ENCODE measurements at regions not wholly inside any gene's neighbourhood (a gene's known extent, or its start where the extent isn't known, plus 50 kb on each side); places are given as distances from the start of the nearest gene placed in this dataset.

GRCh38 chr6:916131-916530, 223.2 kb upstream of the EXOC2 start:
- Histone ChIP-seq H3K4me1 (replicated peaks) (peaks cover 14% of the 10 kb centered on the region), H3K27ac (no peak overlapping the region), H3K36me3 (no peaks in the 10 kb centered on the region), H3K4me3 (no peak overlapping the region), H3K27me3 (replicated peaks) (no peaks in the 10 kb centered on the region), H3K9me3 (replicated peaks) (peaks cover 10% of the 10 kb centered on the region)
- no peak for DNase-seq (ENCODE audit: low read depth in 1 of 2, low spot score in 2 of 2)

GRCh38 chr6:912871-913835, 220.2 kb upstream of the EXOC2 start:
- Histone ChIP-seq H3K9me3 (replicated peaks) (no peaks in the 10 kb centered on the region; the same call in 1 of the 2 replicates), H3K36me3 (no peaks in the 10 kb centered on the region), H3K4me1 (replicated peaks) (peaks cover 19% of the 10 kb centered on the region), H3K4me3 (no peak overlapping the region), H3K27me3 (replicated peaks) (no peaks in the 10 kb centered on the region), H3K27ac (no peak overlapping the region)
- DNase-seq (ENCODE audit: low read depth in 1 of 2, low spot score in 2 of 2), result peak; percentile 53 to 73

GRCh38 chr6:907928-908327, 215.0 kb upstream of the EXOC2 start:
- no peak overlapping the region for H3K4me3 ChIP-seq
- no peaks in the 10 kb centered on the region for H3K36me3 ChIP-seq
- no peak for DNase-seq (ENCODE audit: low read depth in 1 of 2, low spot score in 2 of 2)
- no peaks in the 10 kb centered on the region for H3K27me3 ChIP-seq (replicated peaks)
- peak overlapping the region; percentile 63 for H3K27ac ChIP-seq
- H3K4me1 ChIP-seq (replicated peaks), result peaks cover 56% of the 10 kb centered on the region
- no peaks in the 10 kb centered on the region for H3K9me3 ChIP-seq (replicated peaks)

DNA sequence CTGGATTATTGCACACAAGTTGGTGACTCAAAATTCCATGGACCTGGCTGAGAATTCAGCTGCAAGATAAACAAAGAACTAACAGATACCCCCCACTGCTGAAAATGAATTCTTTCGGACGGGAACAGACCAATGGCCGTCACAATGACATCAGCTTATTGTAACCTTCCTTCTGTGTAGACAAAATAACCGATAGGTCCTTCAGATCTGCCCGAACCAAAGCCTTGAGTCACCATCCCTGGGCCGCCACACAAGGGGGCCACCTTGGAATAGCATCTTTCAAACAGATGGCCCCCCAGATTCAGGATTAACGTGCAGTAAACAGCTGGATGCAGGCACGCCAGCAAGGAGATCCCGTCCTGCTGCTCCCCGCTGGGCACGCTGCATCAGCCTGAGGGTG, 214.0 kb upstream of the EXOC2 start:
- DNase-seq (ENCODE audit: low read depth in 1 of 2, low spot score in 2 of 2), result peak; percentile 97 to 99
- Histone ChIP-seq H3K27me3 (replicated peaks) (no peaks in the 10 kb centered on the region), H3K9me3 (replicated peaks) (no peaks in the 10 kb centered on the region), H3K4me1 (replicated peaks) (peaks cover 57% of the 10 kb centered on the region), H3K27ac (peak overlapping the region; percentile 94), H3K4me3 (no peak overlapping the region), H3K36me3 (no peaks in the 10 kb centered on the region)

DNA sequence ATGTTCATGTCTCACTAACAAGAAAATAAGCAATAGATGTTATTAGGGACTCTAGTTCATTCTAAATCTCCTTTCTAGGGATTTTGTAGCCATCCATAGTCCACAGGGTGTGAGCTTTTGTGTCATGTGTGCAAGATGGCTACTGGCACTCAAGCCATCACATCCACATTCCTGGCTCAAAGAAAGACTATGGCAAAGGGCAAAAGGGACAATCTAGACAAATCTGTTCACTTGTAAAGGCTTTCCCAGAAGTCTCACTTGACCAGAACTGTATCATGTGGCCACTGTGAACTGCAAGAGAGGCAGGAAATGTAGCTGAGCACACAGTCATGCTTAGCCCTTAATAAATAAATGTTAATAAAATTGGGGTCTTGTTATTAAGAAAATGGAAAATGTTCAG, 212.6 kb upstream of the EXOC2 start:
- H3K9me3 ChIP-seq (replicated peaks), result no peaks in the 10 kb centered on the region
- no peaks in the 10 kb centered on the region for H3K27me3 ChIP-seq (replicated peaks)
- no peak overlapping the region for H3K4me3 ChIP-seq
- peaks cover 70% of the 10 kb centered on the region for H3K4me1 ChIP-seq (replicated peaks)
- H3K36me3 ChIP-seq, result no peaks in the 10 kb centered on the region
- peak in 1 of 2 experiments; percentile 39 for DNase-seq (ENCODE audit: low read depth in 1 of 2, low spot score in 2 of 2)
- peak overlapping the region; percentile 33 for H3K27ac ChIP-seq

DNA sequence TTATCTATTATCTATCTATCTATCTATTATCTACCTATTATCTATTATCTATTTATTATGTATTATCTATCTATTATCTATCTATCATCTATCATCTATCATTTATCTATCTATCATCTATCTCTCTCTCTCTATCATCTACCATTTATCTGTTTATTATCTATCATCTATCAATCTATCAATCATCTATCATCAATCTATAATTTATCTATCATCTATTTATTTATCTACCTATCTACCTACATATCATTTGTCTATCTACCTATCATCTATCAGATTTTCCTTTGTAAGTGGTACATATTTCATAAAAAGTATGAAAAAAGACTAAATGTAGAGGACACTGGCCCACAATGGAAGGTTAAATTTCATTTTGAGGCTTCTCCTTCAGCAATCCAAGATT, 212.1 kb upstream of the EXOC2 start:
- H3K4me1 ChIP-seq (replicated peaks), result peaks cover 75% of the 10 kb centered on the region
- no peaks in the 10 kb centered on the region for H3K36me3 ChIP-seq

DNA sequence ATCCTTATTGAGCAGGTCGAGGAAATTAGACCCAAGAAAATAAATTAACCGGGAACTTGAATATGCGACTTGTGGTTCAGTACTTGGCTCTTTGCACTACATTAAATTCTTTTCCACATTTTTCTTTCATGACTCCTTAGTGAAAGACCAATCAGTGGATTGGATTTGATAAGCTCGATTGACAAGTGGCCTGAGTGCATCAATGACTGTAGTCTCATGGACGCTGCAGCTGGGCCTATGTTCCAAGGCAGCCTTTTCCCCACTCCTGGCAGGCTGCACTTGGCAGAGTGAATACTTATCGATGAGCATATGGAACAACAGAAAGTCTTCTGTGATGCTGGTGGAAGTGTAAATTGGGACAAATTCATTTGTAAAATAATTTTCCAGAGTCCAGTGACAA, 210.8 kb upstream of the EXOC2 start:
- peak; percentile 70 to 77 for DNase-seq (ENCODE audit: low read depth in 1 of 2, low spot score in 2 of 2)
- Histone ChIP-seq H3K27me3 (replicated peaks) (no peaks in the 10 kb centered on the region), H3K9me3 (replicated peaks) (no peaks in the 10 kb centered on the region), H3K4me1 (replicated peaks) (peaks cover 76% of the 10 kb centered on the region), H3K27ac (peak overlapping the region; percentile 78), H3K36me3 (no peaks in the 10 kb centered on the region), H3K4me3 (no peak overlapping the region)

More for the DNA sequence above, 212.1 kb upstream of the EXOC2 start:
- no peak for DNase-seq (ENCODE audit: low read depth in 1 of 2, low spot score in 2 of 2)
- H3K9me3 ChIP-seq (replicated peaks), result no peaks in the 10 kb centered on the region
- H3K27me3 ChIP-seq (replicated peaks), result no peaks in the 10 kb centered on the region
- no peak overlapping the region for H3K4me3 ChIP-seq
- H3K27ac ChIP-seq, result peak overlapping the region; percentile 33

DNA sequence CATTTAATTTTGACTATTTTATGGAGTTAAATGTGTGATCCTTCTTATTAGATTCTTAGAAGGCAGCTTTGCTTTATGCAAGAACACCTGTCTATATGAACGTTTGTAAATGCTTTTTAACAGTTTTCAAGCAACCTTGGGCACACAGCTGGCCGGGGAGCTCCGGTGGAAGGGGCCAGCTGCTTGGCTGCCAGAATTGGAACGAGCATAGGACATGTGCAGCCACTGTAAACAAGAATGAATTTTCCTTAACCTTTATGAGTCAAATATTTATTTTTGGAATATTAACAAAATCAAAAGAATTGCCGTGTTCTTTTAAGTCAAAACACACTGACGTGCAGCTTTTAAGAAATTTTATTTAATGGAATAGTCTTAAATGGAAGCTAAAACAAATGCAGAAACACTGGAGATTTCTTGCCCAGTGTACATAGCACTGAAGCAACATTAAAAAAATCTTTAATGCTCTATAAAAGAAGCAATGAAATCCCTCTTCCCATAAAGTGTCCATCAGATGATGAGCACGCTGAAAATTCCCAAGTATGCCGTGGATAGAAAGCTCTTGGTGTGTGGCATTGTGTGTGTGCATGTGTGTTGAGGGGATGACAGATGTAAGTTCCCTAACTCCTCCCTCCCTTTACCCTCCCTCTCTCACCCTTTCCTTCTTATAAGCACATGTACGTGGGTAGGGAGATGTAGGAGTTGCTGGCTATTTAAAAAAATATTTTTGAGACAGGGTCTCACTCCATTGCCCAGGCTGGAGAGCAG, 208.9 kb upstream of the EXOC2 start:
- H3K27me3 ChIP-seq (replicated peaks), result no peaks in the 10 kb centered on the region
- peak overlapping the region; percentile 78 for H3K27ac ChIP-seq
- peak; percentile 72 to 88 for DNase-seq (ENCODE audit: low read depth in 1 of 2, low spot score in 2 of 2)
- no peaks in the 10 kb centered on the region for H3K36me3 ChIP-seq
- no peaks in the 10 kb centered on the region for H3K9me3 ChIP-seq (replicated peaks)
- peaks cover 59% of the 10 kb centered on the region for H3K4me1 ChIP-seq (replicated peaks)
- no peak overlapping the region for H3K4me3 ChIP-seq

GRCh38 chr6:900716-901605, 208.0 kb upstream of the EXOC2 start:
- H3K4me3 ChIP-seq, result peak overlapping the region; percentile 4; the same call in 1 of the 2 replicates
- peaks cover 56% of the 10 kb centered on the region for H3K4me1 ChIP-seq (replicated peaks)
- no peaks in the 10 kb centered on the region for H3K27me3 ChIP-seq (replicated peaks)
- peak overlapping the region; percentile 78 for H3K27ac ChIP-seq
- no peaks in the 10 kb centered on the region for H3K36me3 ChIP-seq
- H3K9me3 ChIP-seq (replicated peaks), result no peaks in the 10 kb centered on the region
- peak; percentile 56 to 82 for DNase-seq (ENCODE audit: low read depth in 1 of 2, low spot score in 2 of 2)

- no peak for DNase-seq (ENCODE audit: low read depth in 1 of 2, low spot score in 2 of 2)
- Histone ChIP-seq H3K27me3 (replicated peaks) (no peaks in the 10 kb centered on the region), H3K9me3 (replicated peaks) (no peaks in the 10 kb centered on the region), H3K4me1 (replicated peaks) (peaks cover 32% of the 10 kb centered on the region), H3K27ac (no peak overlapping the region), H3K36me3 (no peaks in the 10 kb centered on the region), H3K4me3 (no peak overlapping the region)
Measured at GRCh38 chr6:897528-898207, 204.7 kb upstream of the EXOC2 start.

DNA sequence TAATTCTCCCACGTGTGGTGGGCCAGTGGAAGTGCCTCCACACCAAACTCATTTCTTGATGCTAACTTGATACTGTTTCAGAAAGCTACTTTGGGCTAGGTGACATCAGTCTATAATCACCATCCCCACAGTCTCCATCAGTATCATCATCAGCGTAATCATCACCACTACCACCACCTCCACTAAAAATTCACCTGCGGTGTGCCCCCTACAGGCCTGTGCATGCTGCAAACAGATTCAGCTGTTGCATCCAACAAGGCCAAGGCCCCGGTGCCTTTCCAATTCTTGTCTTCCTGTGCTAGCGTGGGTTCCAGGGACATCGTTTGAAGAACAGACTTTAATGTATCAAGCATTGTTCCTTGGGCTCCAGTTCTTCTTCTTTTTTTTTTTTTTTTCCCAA, 201.3 kb upstream of the EXOC2 start:
- no peak for DNase-seq (ENCODE audit: low read depth in 1 of 2, low spot score in 2 of 2)
- no peaks in the 10 kb centered on the region for H3K9me3 ChIP-seq (replicated peaks)
- H3K27ac ChIP-seq, result no peak overlapping the region
- H3K27me3 ChIP-seq (replicated peaks), result no peaks in the 10 kb centered on the region
- no peak overlapping the region for H3K4me3 ChIP-seq
- 0 out of 2 replicates have a peak, but pooled peaks cover 7% of the 10 kb centered on the region for H3K4me1 ChIP-seq (replicated peaks)
- no peaks in the 10 kb centered on the region for H3K36me3 ChIP-seq

DNA sequence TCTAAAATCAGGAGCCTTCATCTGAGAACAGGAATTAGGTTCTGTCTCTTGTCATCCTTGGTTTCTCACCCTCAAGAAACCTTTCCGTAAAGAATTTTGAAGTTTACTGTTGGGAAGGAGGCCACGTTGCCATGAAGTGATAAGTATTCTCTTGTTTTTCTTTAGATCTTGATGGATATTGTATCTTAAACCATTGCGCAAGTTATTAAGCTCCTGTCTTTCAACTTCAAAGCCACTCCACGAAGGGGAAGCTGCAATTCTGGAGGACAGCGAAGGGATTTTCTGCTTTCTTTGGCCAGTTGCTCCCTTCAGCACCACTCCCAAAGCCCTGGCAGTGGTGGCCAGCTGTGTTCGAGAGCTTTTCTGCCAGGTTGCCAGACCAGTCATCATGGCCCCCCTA, 198.1 kb upstream of the EXOC2 start:
- no peaks in the 10 kb centered on the region for H3K9me3 ChIP-seq (replicated peaks)
- 0 out of 2 replicates have a peak, but pooled peaks cover 7% of the 10 kb centered on the region for H3K4me1 ChIP-seq (replicated peaks)
- no peak overlapping the region for H3K4me3 ChIP-seq
- H3K27ac ChIP-seq, result no peak overlapping the region
- H3K36me3 ChIP-seq, result no peaks in the 10 kb centered on the region
- no peak for DNase-seq (ENCODE audit: low read depth in 1 of 2, low spot score in 2 of 2)
- H3K27me3 ChIP-seq (replicated peaks), result no peaks in the 10 kb centered on the region

DNA sequence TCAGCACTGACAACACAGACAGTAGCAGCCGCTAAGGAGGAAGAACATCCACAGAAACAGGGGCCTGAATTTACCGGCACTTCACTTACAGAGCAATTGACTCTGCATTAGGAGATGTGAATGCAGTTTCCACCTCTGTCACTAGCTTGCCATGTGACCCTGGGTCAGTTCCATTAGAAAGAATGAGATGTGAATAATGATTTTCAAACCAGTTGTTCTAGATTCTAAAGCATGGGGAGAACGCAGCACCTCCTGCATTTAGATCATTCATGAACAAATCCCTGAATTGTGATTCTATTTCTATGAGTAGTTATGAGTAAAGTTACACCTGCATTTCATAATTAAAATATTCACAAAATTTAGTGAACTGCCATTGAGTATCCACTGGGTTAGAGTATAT, 197.3 kb upstream of the EXOC2 start:
- no peak overlapping the region for H3K4me3 ChIP-seq
- no peak overlapping the region for H3K27ac ChIP-seq
- H3K4me1 ChIP-seq (replicated peaks), result 0 out of 2 replicates have a peak, but pooled peaks cover 3% of the 10 kb centered on the region
- no peak for DNase-seq (ENCODE audit: low read depth in 1 of 2, low spot score in 2 of 2)
- no peaks in the 10 kb centered on the region for H3K27me3 ChIP-seq (replicated peaks)
- H3K36me3 ChIP-seq, result no peaks in the 10 kb centered on the region
- H3K9me3 ChIP-seq (replicated peaks), result no peaks in the 10 kb centered on the region

All from SJSA1 (cell line).